Progenitor cell of endocrine pancreas (in vitro differentiated cells): ENCODE measurements at regions not wholly inside any gene's neighbourhood (a gene's known extent, or its start where the extent isn't known, plus 50 kb on each side); places are given as distances from the start of the nearest gene placed in this dataset.

Experiments used
- DNase-seq: peaks from one replicate; pipeline ENCODE4 v3.0.0; 2021; ENCODE audit warnings: low spot score; ENCODE audit not compliant: unreplicated experiment
- H3K27ac Mint-ChIP-seq: 2 replicates; pipeline ENCODE4 v1.8.0; 2021; ENCODE audit warnings: mild to moderate bottlenecking, moderate library complexity, mixed read lengths
- H3K27me3 Mint-ChIP-seq: 2 replicates; pipeline ENCODE4 v1.8.0; 2021; ENCODE audit warnings: mixed read lengths
- H3K36me3 Mint-ChIP-seq: 2 replicates; pipeline ENCODE4 v1.8.0; 2022; ENCODE audit warnings: mixed read lengths; ENCODE audit not compliant: insufficient read depth
- H3K4me1 Mint-ChIP-seq: 2 replicates; pipeline ENCODE4 v1.8.0; 2021; ENCODE audit warnings: low read depth, mixed read lengths
- H3K4me3 Mint-ChIP-seq: 2 replicates; pipeline ENCODE4 v1.8.0; 2021; ENCODE audit warnings: low read depth, mild to moderate bottlenecking, moderate library complexity, mixed read lengths
- H3K9me3 Mint-ChIP-seq: 2 replicates; pipeline ENCODE4 v1.8.0; 2021; ENCODE audit warnings: low read depth, mixed read lengths
- CTCF ChIP-seq: fragments of 200-600 bp; sonication (generic); IDR thresholded peaks from one replicate; pipeline ENCODE4 v1.5.0; 2021; ENCODE audit warnings: antibody characterized with exemption, mild to moderate bottlenecking; ENCODE audit not compliant: unreplicated experiment

GRCh38 chr13:44074611-44075010 is 194.9 kb downstream of the LACC1 start:
- Mint-ChIP-seq H3K27ac (peak overlapping the region; percentile 40), H3K9me3 (peaks cover 11% of the 10 kb centered on the region), H3K36me3 (no peaks in the 10 kb centered on the region), H3K4me1 (peaks cover 19% of the 10 kb centered on the region), H3K27me3 (peaks cover under 1% of the 10 kb centered on the region), H3K4me3 (no peak overlapping the region)
- DNase-seq, result no peak
- TF ChIP-seq CTCF, result no peak

GRCh38 chr13:44075113-44075512 is 195.4 kb downstream of the LACC1 start:
- H3K27ac Mint-ChIP-seq, result no peak overlapping the region
- DNase-seq, result no peak
- no peaks in the 10 kb centered on the region for H3K36me3 Mint-ChIP-seq
- no peak overlapping the region for H3K4me3 Mint-ChIP-seq
- H3K4me1 Mint-ChIP-seq, result peaks cover 22% of the 10 kb centered on the region
- H3K27me3 Mint-ChIP-seq, result peaks cover 3% of the 10 kb centered on the region
- H3K9me3 Mint-ChIP-seq, result peaks cover 11% of the 10 kb centered on the region
- TF ChIP-seq CTCF, result no peak

GRCh38 chr13:44078806-44079376 is 199.2 kb downstream of the LACC1 start:
- H3K27ac Mint-ChIP-seq, result no peak overlapping the region
- H3K4me3 Mint-ChIP-seq, result no peak overlapping the region

GRCh38 chr13:44079413-44080205 is 199.9 kb downstream of the LACC1 start:
- H3K27me3 Mint-ChIP-seq, result peaks cover 3% of the 10 kb centered on the region
- no peak overlapping the region for H3K4me3 Mint-ChIP-seq
- peaks cover 1% of the 10 kb centered on the region for H3K36me3 Mint-ChIP-seq
- H3K9me3 Mint-ChIP-seq, result peaks cover 9% of the 10 kb centered on the region
- no peak for TF ChIP-seq CTCF
- H3K4me1 Mint-ChIP-seq, result peaks cover 19% of the 10 kb centered on the region
- DNase-seq, result no peak
- H3K27ac Mint-ChIP-seq, result no peak overlapping the region

More at GRCh38 chr13:44078806-44079376, 199.2 kb downstream of the LACC1 start:
- H3K27me3 Mint-ChIP-seq, result peaks cover 3% of the 10 kb centered on the region
- TF ChIP-seq CTCF, result no peak
- peaks cover 9% of the 10 kb centered on the region for H3K9me3 Mint-ChIP-seq
- H3K4me1 Mint-ChIP-seq, result peaks cover 22% of the 10 kb centered on the region
- H3K36me3 Mint-ChIP-seq, result peaks cover 1% of the 10 kb centered on the region
- DNase-seq, result no peak

- H3K27ac Mint-ChIP-seq, result no peak overlapping the region
- peaks cover 9% of the 10 kb centered on the region for H3K27me3 Mint-ChIP-seq
- DNase-seq, result no peak
- H3K9me3 Mint-ChIP-seq, result peaks cover 9% of the 10 kb centered on the region
- H3K4me3 Mint-ChIP-seq, result no peak overlapping the region
- peaks cover 8% of the 10 kb centered on the region for H3K4me1 Mint-ChIP-seq
- peaks cover 1% of the 10 kb centered on the region for H3K36me3 Mint-ChIP-seq
- TF ChIP-seq CTCF, result no peak
These were observed 204.4 kb downstream of the LACC1 start for GRCh38 chr13:44084146-44084545.
